ENCODE measurements at regions not wholly inside any gene's neighbourhood (a gene's known extent, or its start where the extent isn't known, plus 50 kb on each side); places are given as distances from the start of the nearest gene placed in this dataset.
"Not testable (repeated sequence)": the region's sequence is repeated elsewhere in the genome, so short reads cannot be mapped to it uniquely, and the experiment has no call there.

- DNase-seq (ENCODE audit: low read depth, low spot score) (no peak), ATAC-seq (no peak)
- no peak overlapping the region for H3K9ac ChIP-seq (ENCODE audit: low read length)
- no peak overlapping the region for H2AFZ ChIP-seq (ENCODE audit: low read depth, low read length, poor library complexity, severe bottlenecking)
- CTCF ChIA-PET: no interaction called here
- no peak overlapping the region for H3K27ac ChIP-seq (ENCODE audit: low read depth, low read length)
- RAD21 ChIA-PET (ENCODE audit: low non-redundant PET in 1 of 2, low total read pairs in 2 of 2, uncharacterized antibody in 2 of 2, unreplicated experiment in 2 of 2): no interaction called here
- TF ChIP-seq POLR2A (IDR thresholded peaks at IDR 0.05; ENCODE audit: borderline replicate concordance, extremely low read depth, insufficient read depth, insufficient read length) (no peak), YY1 (IDR thresholded peaks at IDR 0.05; ENCODE audit: extremely low read depth, insufficient replicate concordance, low read depth, low read length) (no peak), EZH2phosphoT487 (IDR thresholded peaks at IDR 0.05; ENCODE audit: borderline replicate concordance) (no peak), POLR2AphosphoS5 (IDR thresholded peaks at IDR 0.05; ENCODE audit: low read depth, low read length) (no peak), EGR1 (IDR thresholded peaks at IDR 0.05; ENCODE audit: low read depth) (no peak), TCF7L2 (IDR thresholded peaks at IDR 0.05; ENCODE audit: borderline replicate concordance, extremely low read depth, insufficient read depth, insufficient read length) (no peak), ZBTB33 (IDR thresholded peaks at IDR 0.05; ENCODE audit: extremely low read depth, insufficient replicate concordance, low read length) (no peak), SRF (IDR thresholded peaks at IDR 0.05; ENCODE audit: low read depth) (no peak), CBX3 (IDR thresholded peaks at IDR 0.05; ENCODE audit: low read depth) (no peak), REST (IDR thresholded peaks at IDR 0.05; ENCODE audit: low read depth) (no peak), RAD21 (IDR thresholded peaks at IDR 0.05; ENCODE audit: low read depth) (no peak), ZNF274 (IDR thresholded peaks at IDR 0.05; ENCODE audit: low read depth, low read length) (no peak)
- H4K20me1 ChIP-seq (ENCODE audit: insufficient read depth): no peaks in the 10 kb centered on the region
- no peaks in the 10 kb centered on the region for H3K9me3 ChIP-seq (ENCODE audit: control insufficient read depth in 1 of 2, insufficient read depth in 1 of 2, low read depth in 1 of 2, low read length in 2 of 2)
- intact Hi-C loops (cut with micrococcal nuclease): no loop called here
- no peaks in the 10 kb centered on the region for H3K4me1 ChIP-seq (ENCODE audit: control insufficient read depth in 1 of 2, insufficient read depth in 2 of 2, low read length in 2 of 2)
- H3K9me2 ChIP-seq (ENCODE audit: insufficient read depth): no peaks in the 10 kb centered on the region
- no peak overlapping the region for H3K4me3 ChIP-seq (replicated peaks in 1 of 2; ENCODE audit: low read depth in 1 of 2, low read length in 2 of 2)
- no peaks in the 10 kb centered on the region for H3K79me2 ChIP-seq (ENCODE audit: insufficient read depth, low read length)
- H3K36me3 ChIP-seq (ENCODE audit: control insufficient read depth in 1 of 2, insufficient read depth in 2 of 2, low read length in 2 of 2): no peaks in the 10 kb centered on the region
- no TSS peak for BruUV-seq (replicated peaks)
- H3K27me3 ChIP-seq (ENCODE audit: insufficient read depth, low read length): no peaks in the 10 kb centered on the region
- POLR2A ChIA-PET: no interaction called here
- no peak overlapping the region for H3K4me2 ChIP-seq (ENCODE audit: low read length)
These were observed 418.6 kb upstream of the SLC39A10 start for GRCh38 chr2:195238379-195238778.

DNA sequence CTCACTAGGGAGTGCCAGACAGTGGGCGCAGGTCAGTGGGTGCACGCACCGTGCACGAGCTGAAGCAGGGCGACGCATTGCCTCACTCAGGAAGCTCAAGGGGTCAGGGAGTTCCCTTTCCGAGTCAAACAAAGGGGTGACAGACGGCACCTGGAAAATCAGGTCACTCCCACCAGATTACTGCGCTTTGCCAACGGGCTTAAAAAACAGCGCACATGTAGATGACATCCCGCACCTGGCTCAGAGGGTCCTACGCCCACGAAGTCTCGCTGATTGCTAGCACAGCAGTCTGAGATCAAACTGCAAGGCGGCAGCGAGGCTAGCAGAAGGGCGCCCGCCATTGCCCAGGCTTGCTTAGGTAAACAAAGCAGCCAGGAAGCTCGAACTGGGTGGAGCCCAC, 428.5 kb upstream of the SLC39A10 start:
- H3K9ac ChIP-seq (ENCODE audit: low read length); H2AFZ ChIP-seq (ENCODE audit: low read depth, low read length, poor library complexity, severe bottlenecking); CTCF ChIA-PET; H3K9me3 ChIP-seq (ENCODE audit: control insufficient read depth in 1 of 2, insufficient read depth in 1 of 2, low read depth in 1 of 2, low read length in 2 of 2); ATAC-seq; H3K4me1 ChIP-seq (ENCODE audit: control insufficient read depth in 1 of 2, insufficient read depth in 2 of 2, low read length in 2 of 2); H3K4me2 ChIP-seq (ENCODE audit: low read length); H3K27ac ChIP-seq (ENCODE audit: low read depth, low read length); H3K27me3 ChIP-seq (ENCODE audit: insufficient read depth, low read length); intact Hi-C loops (cut with micrococcal nuclease); BruUV-seq (replicated peaks); H3K36me3 ChIP-seq (ENCODE audit: control insufficient read depth in 1 of 2, insufficient read depth in 2 of 2, low read length in 2 of 2); H3K79me2 ChIP-seq (ENCODE audit: insufficient read depth, low read length); H3K4me3 ChIP-seq (replicated peaks in 1 of 2; ENCODE audit: low read depth in 1 of 2, low read length in 2 of 2); H4K20me1 ChIP-seq (ENCODE audit: insufficient read depth); RAD21 ChIA-PET (ENCODE audit: low non-redundant PET in 1 of 2, low total read pairs in 2 of 2, uncharacterized antibody in 2 of 2, unreplicated experiment in 2 of 2); DNase-seq (ENCODE audit: low read depth, low spot score); H3K9me2 ChIP-seq (ENCODE audit: insufficient read depth); POLR2A ChIA-PET: not testable (repeated sequence)

All from HCT116 (cell line).